ENCODE measurements at regions not wholly inside any gene's neighbourhood (a gene's known extent, or its start where the extent isn't known, plus 50 kb on each side); places are given as distances from the start of the nearest gene placed in this dataset.
A peak's percentile ranks its signal among the peaks of the same experiment; 100 is the strongest.

- peak; percentile 6 for DNase-seq (ENCODE audit: low read depth)
- TF ChIP-seq CTCF (IDR thresholded peaks at IDR 0.05; ENCODE audit: insufficient read depth, low read depth, low read length), result no peak
These were observed 199.9 kb upstream of the RTL1 start for GRCh38 chr14:101103321-101103901.

DNA sequence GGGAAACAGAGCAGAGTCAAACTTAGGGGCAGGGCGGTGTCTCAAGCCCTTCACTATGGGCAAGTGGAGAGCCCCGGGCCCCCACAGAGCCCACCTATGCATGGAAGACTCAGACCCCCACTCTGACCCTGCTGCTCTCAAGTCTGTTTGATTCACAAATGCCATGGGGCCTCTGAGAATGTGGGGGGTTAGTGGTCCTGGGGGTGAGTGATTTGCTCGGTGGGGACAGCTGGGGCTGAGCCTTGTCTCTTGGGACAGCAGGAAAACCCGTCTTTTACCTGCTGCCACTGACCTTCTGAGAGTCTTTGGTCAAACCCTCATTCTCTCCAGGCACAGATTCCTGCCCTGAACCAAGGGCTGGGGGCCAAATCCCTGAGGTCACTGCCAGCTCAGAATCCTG lies 201.0 kb upstream of the RTL1 start:
- H3K4me3 ChIP-seq (ENCODE audit: low read depth, low read length), result no peak overlapping the region
- TF ChIP-seq CTCF (IDR thresholded peaks at IDR 0.05; ENCODE audit: insufficient read depth, low read depth, low read length), result no peak
- no peak for DNase-seq (ENCODE audit: low read depth)

More at GRCh38 chr14:101103321-101103901, 199.9 kb upstream of the RTL1 start:
- H3K4me3 ChIP-seq (ENCODE audit: low read depth, low read length), result no peak overlapping the region

DNA sequence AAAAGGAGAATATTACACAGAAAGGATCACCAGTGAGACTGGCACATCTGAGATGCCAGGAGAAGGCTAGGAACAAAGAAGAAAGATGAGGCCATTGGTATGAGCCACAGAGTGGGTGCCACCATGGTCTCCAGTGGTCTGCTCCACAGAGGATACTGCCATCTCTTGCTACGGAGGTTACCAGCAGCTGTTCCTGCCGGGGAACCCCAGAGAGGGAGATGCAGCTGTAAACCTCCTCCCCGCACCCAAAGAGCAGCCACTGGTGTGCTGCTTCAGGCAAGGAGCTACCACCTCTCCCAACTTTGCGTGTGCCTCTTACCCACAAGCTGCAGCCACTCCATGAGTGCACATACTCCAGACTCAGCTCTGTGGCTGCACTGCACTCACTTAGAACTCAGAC lies 201.5 kb upstream of the RTL1 start:
- no peak overlapping the region for H3K4me3 ChIP-seq (ENCODE audit: low read depth, low read length)
- DNase-seq (ENCODE audit: low read depth), result no peak
- TF ChIP-seq CTCF (IDR thresholded peaks at IDR 0.05; ENCODE audit: insufficient read depth, low read depth, low read length), result no peak

- no peak overlapping the region for H3K4me3 ChIP-seq (ENCODE audit: low read depth, low read length)
- no peak for TF ChIP-seq CTCF (IDR thresholded peaks at IDR 0.05; ENCODE audit: insufficient read depth, low read depth, low read length)
- no peak for DNase-seq (ENCODE audit: low read depth)
These were observed 205.2 kb upstream of the RTL1 start for GRCh38 chr14:101108579-101109346.

- no peak overlapping the region for H3K4me3 ChIP-seq (ENCODE audit: low read depth, low read length)
- no peak for TF ChIP-seq CTCF (IDR thresholded peaks at IDR 0.05; ENCODE audit: insufficient read depth, low read depth, low read length)
- no peak for DNase-seq (ENCODE audit: low read depth)
These were observed 205.8 kb upstream of the RTL1 start for GRCh38 chr14:101109347-101109638.

- no peak for DNase-seq (ENCODE audit: low read depth)
- no peak for TF ChIP-seq CTCF (IDR thresholded peaks at IDR 0.05; ENCODE audit: insufficient read depth, low read depth, low read length)
- no peak overlapping the region for H3K4me3 ChIP-seq (ENCODE audit: low read depth, low read length)
These were observed 206.6 kb upstream of the RTL1 start for GRCh38 chr14:101109981-101110728.
